GM18505 (cell line): ENCODE measurements at regions not wholly inside any gene's neighbourhood (a gene's known extent, or its start where the extent isn't known, plus 50 kb on each side); places are given as distances from the start of the nearest gene placed in this dataset.
"Not testable (repeated sequence)": the region's sequence is repeated elsewhere in the genome, so short reads cannot be mapped to it uniquely, and the experiment has no call there.

ENCODE experiments used
- ATAC-seq: cut with Tn5 transposase; IDR thresholded peaks from one replicate; pipeline ENCODE4 v1.9.1; 2021; ENCODE audit not compliant: unreplicated experiment
- POLR2A ChIP-seq: IDR thresholded peaks from 4 replicates; pipeline ENCODE4 v1.6.1; 2011; ENCODE audit warnings: borderline replicate concordance; ENCODE audit not compliant: insufficient read depth, insufficient read length; ENCODE audit errors: extremely low read depth

DNA sequence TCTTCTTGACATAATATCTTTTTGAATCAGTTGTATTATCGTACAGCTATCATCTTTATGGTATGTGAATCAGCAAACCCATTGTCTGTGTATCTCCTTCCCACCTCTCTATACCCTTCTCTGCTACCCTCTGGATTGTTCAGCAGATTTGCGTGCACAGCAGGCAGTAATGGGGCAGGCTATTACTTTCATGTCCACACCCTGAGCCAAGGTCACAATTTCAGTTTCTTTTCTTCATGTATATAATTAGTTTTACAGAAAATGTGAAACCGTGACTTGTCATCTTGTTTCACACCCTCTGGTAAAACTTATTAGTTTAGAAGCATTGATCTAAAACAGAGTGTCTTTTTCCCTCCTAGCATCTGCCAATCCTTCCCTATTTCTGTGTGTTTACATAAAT is 770.4 kb upstream of the SEMA6D start:
- no peak for ATAC-seq
- no peak for TF ChIP-seq POLR2A

DNA sequence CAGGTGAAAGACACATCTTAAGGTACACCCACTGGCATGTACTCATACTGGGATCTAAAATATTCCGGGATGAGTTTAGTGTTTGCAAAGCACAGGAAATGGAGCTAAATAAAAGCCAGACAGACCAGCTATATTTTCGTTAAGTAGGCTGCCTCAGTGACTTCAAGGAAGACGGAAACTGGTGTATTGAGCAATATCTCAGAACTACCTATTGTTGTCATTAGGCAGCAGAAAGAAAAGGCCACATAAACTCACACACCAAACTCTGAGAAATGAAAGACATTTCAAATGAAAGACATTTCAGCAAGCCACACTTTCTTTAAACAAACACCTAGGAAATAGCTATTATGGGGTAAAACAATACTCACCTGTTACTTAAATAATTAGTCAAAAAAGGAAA is 761.7 kb upstream of the SEMA6D start:
- no peak for TF ChIP-seq POLR2A
- ATAC-seq: no peak

DNA sequence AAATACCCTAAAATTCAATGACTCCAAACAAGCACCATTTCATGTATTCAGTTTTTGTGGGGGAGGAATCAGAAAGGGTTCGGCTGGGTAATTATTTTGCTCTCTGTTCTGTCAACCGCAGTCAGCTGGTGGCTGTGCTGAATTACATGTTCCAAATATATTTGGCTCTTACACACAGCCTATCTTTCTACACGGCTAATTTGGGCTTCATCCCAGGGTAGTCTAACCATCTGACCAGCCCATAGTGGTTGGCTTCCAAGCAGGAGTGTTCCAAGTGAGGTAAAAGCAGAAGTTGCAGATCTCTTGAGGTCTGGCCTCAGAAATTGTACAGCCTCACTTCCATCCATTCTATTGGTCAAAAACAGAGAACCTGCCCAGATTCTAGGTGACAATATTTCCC is 760.8 kb upstream of the SEMA6D start:
- TF ChIP-seq POLR2A: no peak
- ATAC-seq: no peak

DNA sequence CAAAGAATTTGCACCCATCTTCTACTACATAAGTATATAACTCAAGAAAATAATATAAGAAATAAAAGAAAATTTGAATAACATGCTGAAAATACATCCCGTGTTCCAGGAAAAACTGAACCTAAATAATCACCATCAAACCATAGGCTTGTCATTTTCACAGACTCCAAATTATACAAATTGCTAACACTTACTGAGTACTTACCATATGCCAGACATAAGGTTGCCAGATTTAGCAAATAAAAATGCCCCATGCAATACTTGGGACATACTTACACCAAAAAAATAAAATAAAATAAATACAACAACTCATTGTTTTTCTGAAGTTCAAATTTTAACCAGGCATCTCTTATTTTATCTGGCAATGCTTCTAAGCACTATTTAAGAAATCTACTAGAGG is 760.4 kb upstream of the SEMA6D start:
- no peak for ATAC-seq
- TF ChIP-seq POLR2A: no peak

DNA sequence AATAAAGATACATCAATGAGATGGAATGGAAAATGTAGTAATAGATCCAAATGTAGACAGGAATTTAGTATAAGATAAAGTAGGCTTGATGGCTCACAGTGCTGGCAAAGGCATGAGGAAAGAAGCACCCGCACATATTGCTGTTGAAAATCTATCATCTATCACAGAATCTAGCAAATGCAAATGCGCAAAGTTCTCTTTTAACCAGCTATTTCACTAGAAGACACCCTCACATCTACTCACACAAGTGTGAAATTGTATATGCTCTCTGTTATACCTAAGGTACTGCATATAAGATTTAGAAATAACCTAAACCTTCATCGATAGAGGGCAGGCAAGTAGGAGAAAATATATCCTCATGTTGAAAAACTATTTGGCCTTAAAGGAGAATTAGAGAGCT is 756.7 kb upstream of the SEMA6D start:
- ATAC-seq: no peak
- no peak for TF ChIP-seq POLR2A

DNA sequence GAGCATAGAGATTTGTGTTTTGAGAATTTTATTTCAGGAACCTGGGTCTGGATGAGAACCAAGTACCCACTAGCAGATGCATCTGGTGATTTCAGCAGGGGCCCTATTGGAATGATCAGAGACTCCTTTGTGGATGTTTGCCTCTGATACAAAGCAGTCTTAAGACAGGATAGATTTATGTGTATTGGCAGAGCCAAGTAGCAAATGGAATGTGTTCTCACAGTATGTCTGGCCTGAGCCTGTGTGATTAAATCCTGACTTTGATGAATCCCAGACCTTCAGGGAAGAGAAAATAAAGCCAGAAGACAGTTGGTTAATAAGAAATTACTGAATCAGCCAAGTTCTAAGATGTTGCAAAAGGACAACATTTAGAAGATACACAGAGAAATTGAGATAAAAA is 755.5 kb upstream of the SEMA6D start:
- ATAC-seq: no peak
- no peak for TF ChIP-seq POLR2A

DNA sequence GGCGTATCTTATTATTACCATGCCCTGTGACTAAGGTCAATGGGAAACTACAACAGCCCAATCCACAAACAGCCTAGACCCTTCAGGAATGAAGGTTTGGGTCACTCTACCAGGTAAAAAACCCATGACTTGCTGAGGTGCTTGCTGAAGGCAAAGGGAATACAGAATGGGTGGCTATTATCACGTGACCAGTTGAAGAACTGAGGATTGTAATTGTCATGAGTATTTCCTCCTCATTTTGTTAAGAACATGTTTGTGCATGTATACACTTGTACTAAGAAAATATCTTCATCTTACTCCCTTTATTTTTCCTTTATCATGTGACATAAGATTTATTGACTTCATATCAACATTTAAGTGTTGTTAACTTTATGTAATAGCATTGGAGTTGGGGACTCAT is 729.2 kb upstream of the SEMA6D start:
- ATAC-seq: not testable (repeated sequence)

DNA sequence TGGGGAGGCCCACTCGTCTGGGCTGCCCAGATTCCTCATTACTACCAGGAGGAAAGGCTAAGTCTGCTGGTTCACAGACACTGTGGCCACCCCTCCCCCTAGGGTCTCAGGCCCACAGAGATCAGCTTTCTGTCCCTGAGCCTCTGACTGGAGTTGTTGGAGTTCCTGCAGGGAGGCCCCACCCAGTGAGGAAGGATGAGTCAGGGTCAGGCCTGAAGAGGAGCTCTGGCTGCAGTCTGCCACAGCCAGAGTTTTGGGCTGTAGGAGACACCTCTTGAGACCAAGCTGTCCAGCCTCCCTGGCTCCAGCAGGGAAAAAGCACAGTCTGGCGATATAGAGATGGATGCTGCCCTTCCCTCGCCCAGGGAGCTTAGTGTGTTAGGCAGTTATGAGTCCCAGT is 720.9 kb upstream of the SEMA6D start:
- no peak for TF ChIP-seq POLR2A
- ATAC-seq: no peak

DNA sequence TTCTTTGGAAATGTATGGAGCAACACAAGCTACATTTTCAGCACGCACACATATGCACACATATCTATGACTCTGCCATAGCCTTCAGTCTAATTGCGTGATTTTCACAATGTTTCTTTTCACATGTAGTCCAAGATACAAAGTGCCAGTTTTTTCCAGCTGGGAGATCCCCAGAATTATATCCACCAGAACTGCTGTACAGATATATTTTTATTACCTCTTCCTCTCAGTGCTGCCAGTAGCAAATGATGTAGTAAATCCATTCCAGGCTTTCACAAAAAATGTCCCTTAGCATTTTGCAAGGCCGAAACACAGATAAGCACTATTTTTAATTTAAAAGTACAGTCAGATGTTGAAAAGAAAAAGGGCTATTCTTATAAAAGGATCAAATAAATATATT is 719.8 kb upstream of the SEMA6D start:
- no peak for TF ChIP-seq POLR2A
- no peak for ATAC-seq

DNA sequence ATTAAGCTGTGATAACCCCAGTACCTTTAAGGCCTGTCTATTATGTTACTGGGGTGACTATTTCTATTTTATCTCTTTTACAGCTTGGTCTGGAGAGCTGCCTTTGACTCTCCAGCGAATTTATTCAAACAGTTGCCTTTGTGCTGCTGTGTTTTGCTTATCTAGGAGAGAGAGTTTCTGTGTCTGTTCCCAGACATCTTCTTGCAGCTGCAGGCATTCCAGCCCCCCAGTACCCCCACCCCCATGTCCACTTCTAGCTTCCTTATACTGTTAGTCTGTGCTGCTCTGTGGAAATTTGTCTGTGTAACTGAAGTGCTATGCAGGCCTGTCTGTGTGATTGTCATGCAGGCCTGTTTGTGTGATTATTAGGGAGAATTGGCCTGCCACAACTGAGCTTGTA is 713.7 kb upstream of the SEMA6D start:
- no peak for TF ChIP-seq POLR2A
- no peak for ATAC-seq

DNA sequence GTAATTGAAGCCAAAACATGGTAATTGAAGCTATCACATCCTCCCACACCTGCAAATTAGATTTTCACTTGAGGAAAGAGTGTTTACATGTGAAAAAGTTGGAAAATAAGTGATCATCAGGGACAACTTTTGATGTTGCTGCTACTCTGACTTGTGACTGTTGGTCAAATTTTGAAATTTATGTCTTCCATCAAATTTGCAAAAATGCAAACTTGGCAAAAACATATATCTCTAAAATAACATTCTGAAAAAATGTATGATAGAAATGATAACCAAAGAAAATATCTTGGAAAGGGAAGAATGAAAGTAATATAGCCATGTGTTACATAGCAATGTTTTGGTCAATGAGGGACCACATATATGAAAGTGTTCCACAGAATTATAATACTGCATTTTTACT is 703.9 kb upstream of the SEMA6D start:
- ATAC-seq: no peak
- TF ChIP-seq POLR2A: no peak

DNA sequence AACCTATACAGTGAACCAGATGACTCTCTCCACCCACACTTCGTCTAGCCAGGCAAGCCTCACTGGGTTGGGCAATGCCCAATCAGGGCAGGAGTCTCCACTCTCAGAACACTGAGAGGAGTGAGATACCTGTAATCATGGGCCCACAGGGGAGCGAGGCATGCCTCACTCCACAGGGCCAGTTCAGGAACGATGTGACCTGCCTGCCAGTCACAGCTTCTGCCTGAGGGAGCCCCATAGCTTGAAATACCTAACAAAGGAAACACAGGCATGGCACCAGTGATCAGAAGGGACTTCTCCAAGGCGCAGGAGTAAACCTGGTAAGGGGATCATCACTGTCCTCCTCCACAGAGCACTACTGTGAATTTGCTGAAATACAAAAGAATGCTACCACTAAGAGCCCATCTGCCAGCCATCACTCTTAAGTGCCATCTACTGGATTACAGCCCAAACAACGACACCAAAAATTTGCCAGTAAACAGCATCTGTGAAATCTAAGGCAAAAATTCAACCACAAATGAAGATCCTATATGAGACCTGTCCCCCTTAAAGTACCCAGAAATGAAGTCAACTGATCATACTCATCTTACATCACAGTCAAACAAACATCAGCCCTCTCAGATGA is 689.9 kb upstream of the SEMA6D start:
- ATAC-seq: no peak
- no peak for TF ChIP-seq POLR2A

DNA sequence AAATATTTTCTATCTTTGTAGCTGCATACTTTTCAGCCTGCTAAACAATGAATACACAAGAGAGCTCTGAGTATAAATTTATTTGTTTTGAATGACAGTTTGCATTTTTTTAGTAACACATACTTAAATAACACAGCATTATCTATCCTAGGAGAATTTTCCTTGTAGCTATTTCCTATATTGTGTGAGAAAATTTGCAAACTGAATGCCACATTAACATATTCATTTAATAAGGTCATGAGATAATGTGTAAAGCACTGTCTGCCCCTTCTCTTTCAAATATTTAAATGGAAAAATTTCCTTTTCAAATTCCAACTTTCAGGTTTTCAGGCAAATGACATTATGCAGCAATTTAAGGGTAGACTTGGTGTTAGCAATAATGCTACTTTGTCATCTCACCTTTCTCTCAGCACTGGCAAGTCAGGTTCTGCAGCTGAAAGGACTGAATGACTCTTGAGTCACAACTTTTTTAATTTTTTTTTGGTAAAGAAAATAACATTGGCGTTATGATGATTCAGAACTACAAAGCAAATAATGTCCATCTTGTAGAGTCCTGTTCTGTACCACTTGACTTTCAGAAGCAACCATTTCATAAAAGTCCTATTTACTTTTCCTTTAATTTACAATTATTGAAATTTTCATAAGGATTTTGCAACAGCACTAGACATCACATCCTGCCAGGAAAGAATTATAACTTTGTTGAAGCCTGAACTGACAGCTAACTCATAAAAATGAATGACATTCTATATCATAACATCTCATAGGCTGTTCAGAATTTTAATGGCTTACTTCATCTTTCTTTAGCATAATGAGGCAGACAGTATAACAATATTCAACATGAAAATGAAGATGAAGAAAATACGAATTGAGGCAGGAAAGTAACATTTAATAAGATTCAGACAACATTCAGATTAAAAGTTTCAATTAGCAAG is 681.6 kb upstream of the SEMA6D start:
- no peak for TF ChIP-seq POLR2A
- no peak for ATAC-seq

DNA sequence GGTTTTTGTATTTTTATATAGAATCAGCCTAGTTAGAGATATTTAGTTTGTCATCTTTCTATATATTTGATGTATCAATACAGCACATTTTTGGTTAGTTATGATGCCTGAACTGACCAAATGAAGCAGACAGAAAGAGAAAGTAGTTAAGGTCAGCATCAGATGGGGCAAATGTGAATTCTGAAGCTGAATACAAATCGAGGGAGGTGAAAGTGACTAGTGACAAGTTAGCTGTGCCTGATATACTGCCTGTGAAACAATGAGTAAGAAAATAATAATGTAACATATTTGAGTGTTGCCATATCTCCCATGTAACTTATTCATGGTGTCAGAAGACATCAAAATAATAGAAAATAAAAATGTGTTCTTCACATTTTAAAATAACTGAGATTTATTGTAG is 680.3 kb upstream of the SEMA6D start:
- no peak for ATAC-seq

More for the DNA sequence above, 680.3 kb upstream of the SEMA6D start:
- no peak for TF ChIP-seq POLR2A
